HCEC 1CT (cell line): ENCODE measurements at regions not wholly inside any gene's neighbourhood (a gene's known extent, or its start where the extent isn't known, plus 50 kb on each side); places are given as distances from the start of the nearest gene placed in this dataset.

Source experiments
- DNase-seq: peaks from one replicate; pipeline ENCODE4 v3.0.0-alpha.2; 2017

GRCh38 chr10:22765660-22766547 lies 51.5 kb upstream of the PIP4K2A start:
- DNase-seq, result no peak

- no peak for DNase-seq
Measured at GRCh38 chr10:22764639-22765038, 50.3 kb upstream of the PIP4K2A start.
